Mesothelial cell of epicardium (in vitro differentiated cells): ENCODE measurements at regions not wholly inside any gene's neighbourhood (a gene's known extent, or its start where the extent isn't known, plus 50 kb on each side); places are given as distances from the start of the nearest gene placed in this dataset.

Experiments used
- DNase-seq, 2 experiments: peaks; one replicate each; pipeline ENCODE4 v3.0.0; 2021; ENCODE audit warnings: low spot score in 2 of 2; ENCODE audit not compliant: unreplicated experiment in 2 of 2
- H3K27ac Mint-ChIP-seq: 2 replicates; pipeline ENCODE4 v1.8.0; 2021; ENCODE audit warnings: mixed read lengths
- H3K27me3 Mint-ChIP-seq: 2 replicates; pipeline ENCODE4 v1.8.0; 2021; ENCODE audit warnings: low read depth, mixed read lengths
- H3K36me3 Mint-ChIP-seq: 2 replicates; pipeline ENCODE4 v1.8.0; 2021; ENCODE audit warnings: mixed read lengths
- H3K4me1 Mint-ChIP-seq: 2 replicates; pipeline ENCODE4 v1.8.0; 2021; ENCODE audit warnings: mixed read lengths
- H3K4me3 Mint-ChIP-seq: 2 replicates; pipeline ENCODE4 v1.8.0; 2021; ENCODE audit warnings: mild to moderate bottlenecking, moderate library complexity, mixed read lengths
- H3K9me3 Mint-ChIP-seq: 2 replicates; pipeline ENCODE4 v1.8.0; 2021; ENCODE audit warnings: mixed read lengths
- TF ChIP-seq, protein P1 (sequence below): fragments of 200-600 bp; sonication (generic); IDR thresholded peaks from one replicate; pipeline ENCODE4 v1.5.0; 2021; ENCODE audit warnings: antibody characterized with exemption; ENCODE audit not compliant: unreplicated experiment

DNA sequence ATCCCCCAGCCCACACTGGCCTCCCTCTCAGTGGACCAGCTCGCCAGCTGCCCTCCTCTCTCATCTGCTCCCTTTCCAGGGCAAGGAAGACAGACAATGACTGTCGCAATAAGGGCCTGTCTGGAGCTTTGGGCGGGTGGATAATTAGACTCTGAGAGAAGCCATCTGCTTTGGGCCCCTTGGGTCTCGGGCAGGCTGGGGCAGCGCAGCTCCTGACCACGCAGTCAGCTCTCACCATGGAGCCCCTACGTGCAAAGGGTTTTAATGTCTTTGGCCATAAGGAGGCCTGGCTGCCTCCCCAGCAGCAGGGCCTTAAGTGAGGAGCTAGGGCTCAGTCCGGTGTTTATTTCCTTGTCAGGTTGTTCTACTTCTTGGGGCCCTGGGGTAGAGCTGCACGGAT is 153.9 kb downstream of the CHST1 start:
- Mint-ChIP-seq H3K4me1 (no peaks in the 10 kb centered on the region), H3K36me3 (no peaks in the 10 kb centered on the region), H3K27ac (no peak overlapping the region), H3K27me3 (peaks cover 23% of the 10 kb centered on the region), H3K9me3 (no peaks in the 10 kb centered on the region), H3K4me3 (no peak overlapping the region)
- no peak for DNase-seq
- TF ChIP-seq, protein P1, sequence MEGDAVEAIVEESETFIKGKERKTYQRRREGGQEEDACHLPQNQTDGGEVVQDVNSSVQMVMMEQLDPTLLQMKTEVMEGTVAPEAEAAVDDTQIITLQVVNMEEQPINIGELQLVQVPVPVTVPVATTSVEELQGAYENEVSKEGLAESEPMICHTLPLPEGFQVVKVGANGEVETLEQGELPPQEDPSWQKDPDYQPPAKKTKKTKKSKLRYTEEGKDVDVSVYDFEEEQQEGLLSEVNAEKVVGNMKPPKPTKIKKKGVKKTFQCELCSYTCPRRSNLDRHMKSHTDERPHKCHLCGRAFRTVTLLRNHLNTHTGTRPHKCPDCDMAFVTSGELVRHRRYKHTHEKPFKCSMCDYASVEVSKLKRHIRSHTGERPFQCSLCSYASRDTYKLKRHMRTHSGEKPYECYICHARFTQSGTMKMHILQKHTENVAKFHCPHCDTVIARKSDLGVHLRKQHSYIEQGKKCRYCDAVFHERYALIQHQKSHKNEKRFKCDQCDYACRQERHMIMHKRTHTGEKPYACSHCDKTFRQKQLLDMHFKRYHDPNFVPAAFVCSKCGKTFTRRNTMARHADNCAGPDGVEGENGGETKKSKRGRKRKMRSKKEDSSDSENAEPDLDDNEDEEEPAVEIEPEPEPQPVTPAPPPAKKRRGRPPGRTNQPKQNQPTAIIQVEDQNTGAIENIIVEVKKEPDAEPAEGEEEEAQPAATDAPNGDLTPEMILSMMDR, result no peak

DNA sequence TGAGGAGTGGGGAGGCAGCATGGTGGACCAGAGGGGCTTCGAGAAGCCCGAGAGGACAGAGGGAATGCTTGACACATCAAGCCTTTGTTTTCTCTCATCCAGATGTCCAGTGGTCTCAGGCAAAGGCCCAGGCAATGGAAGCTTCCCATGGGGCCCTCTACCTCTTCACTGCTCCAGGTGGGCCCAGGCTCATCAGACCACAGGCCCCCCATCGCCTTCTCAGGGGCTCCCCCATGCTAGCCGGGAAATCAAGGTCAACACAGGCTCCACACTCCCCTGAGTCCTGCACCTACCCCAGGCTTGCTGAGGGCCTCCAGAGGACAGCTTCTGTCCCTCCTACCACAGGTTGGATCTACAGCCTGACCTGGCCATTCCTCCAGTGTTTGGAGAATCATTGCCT is 157.5 kb downstream of the CHST1 start:
- H3K27me3 Mint-ChIP-seq, result peaks cover 24% of the 10 kb centered on the region
- H3K27ac Mint-ChIP-seq, result no peak overlapping the region
- no peaks in the 10 kb centered on the region for H3K4me1 Mint-ChIP-seq
- H3K36me3 Mint-ChIP-seq, result no peaks in the 10 kb centered on the region
- H3K4me3 Mint-ChIP-seq, result no peak overlapping the region
- TF ChIP-seq, protein P1, result no peak
- DNase-seq, result no peak
- H3K9me3 Mint-ChIP-seq, result peaks cover 7% of the 10 kb centered on the region

DNA sequence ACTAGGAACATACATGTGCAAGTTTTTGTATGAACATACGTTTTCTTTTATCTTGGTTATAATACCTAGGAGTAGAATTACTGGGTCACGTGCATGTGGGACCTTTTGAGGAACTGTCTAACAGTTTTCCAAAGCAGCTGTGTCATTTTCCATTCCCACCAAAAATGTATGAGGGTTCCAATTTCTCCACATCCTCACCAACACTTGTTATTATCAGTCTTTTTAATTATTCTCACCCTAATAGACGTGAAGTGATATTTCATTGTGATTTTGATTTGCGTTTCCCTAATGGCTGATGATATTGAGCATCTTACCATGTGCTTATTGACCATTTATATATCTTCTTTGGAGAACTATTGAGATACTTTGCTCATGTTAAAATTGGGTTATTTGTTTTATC is 162.1 kb downstream of the CHST1 start:
- Mint-ChIP-seq H3K27ac (no peak overlapping the region), H3K36me3 (no peaks in the 10 kb centered on the region), H3K4me1 (peaks cover 4% of the 10 kb centered on the region), H3K27me3 (peaks cover 15% of the 10 kb centered on the region), H3K4me3 (no peak overlapping the region), H3K9me3 (peaks cover 10% of the 10 kb centered on the region)
- no peak for DNase-seq
- TF ChIP-seq, protein P1, result no peak

DNA sequence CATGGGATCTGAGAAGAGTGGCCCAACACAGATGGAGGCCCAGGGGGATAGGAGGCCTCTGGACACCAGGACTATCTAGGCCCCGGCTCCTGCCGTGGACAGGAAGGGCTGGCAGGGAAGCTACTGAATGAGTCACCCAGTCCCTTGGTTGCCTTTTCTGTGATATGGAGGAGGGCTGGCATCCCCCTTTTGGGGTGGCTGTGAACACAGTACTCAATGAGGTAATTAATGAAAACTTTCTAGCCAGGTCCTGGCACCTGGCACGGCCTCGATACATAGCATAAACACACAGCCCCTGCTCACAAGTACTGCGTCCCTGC is 163.2 kb downstream of the CHST1 start:
- H3K27ac Mint-ChIP-seq, result no peak overlapping the region
- TF ChIP-seq, protein P1, result no peak
- peaks cover 16% of the 10 kb centered on the region for H3K9me3 Mint-ChIP-seq
- no peak for DNase-seq
- H3K4me3 Mint-ChIP-seq, result no peak overlapping the region
- H3K36me3 Mint-ChIP-seq, result no peaks in the 10 kb centered on the region
- peaks cover 25% of the 10 kb centered on the region for H3K27me3 Mint-ChIP-seq
- H3K4me1 Mint-ChIP-seq, result peaks cover 4% of the 10 kb centered on the region

DNA sequence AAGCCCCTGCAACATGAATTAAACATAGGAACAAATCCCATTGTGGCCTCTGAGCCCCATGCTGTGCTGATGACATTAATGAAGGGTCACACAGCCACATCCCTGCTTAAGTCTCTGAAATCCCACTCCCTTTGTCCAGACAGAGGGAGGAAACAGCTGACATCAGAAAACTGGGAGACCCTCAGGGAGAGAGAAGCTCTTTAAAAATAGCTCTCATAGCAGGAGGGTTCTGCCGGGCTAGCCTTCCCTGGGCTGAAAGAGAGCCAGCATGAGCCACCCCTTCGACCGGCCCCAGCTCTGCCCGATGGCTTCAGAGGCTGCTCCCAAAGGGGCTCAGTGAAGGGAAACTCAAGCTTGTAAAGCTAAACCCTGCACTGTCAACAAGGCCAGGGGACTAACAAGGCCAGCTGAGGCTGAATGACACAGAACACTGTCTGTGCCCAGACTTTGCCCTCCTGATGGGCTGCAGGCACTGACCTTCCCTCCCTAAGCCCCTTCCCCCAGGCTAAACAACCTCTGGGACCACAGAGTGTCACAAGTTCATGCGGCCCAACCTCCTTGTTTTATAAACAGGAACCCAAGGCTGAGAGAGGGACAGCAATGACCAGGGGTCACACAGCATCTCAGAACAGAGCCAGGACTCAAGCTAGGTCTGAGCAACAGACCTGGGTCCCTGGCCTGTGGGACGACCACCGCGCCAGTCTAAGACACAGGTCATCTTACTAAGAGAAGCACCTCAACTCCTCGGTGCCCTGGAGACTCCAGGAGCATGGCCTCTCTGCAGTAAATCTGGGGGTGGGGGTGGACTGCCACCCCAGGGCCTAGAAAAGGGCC is 163.8 kb downstream of the CHST1 start:
- TF ChIP-seq, protein P1, result no peak
- H3K4me3 Mint-ChIP-seq, result no peak overlapping the region
- DNase-seq, result no peak
- peaks cover 4% of the 10 kb centered on the region for H3K4me1 Mint-ChIP-seq
- H3K9me3 Mint-ChIP-seq, result peaks cover 16% of the 10 kb centered on the region
- H3K27me3 Mint-ChIP-seq, result peaks cover 25% of the 10 kb centered on the region
- no peaks in the 10 kb centered on the region for H3K36me3 Mint-ChIP-seq
- peak overlapping the region; percentile 45 for H3K27ac Mint-ChIP-seq
